Activated T-helper 17 cell treated with anti-CD3 and anti-CD28 coated beads, Interleukin-2, amount 50 U/mL, for 72 hours (primary cell): ENCODE measurements at regions not wholly inside any gene's neighbourhood (a gene's known extent, or its start where the extent isn't known, plus 50 kb on each side); places are given as distances from the start of the nearest gene placed in this dataset.
A peak's percentile ranks its signal among the peaks of the same experiment; 100 is the strongest.

Experiments
- ATAC-seq: fragments of 150-1000 bp; cut with Tn5 transposase; replicated peaks from 2 replicates; pipeline ENCODE4 v1.10.0; 2021; ENCODE audit warnings: mild to moderate bottlenecking, moderate library complexity
- H3K27ac Mint-ChIP-seq: one replicate; pipeline ENCODE4 v1.8.0; 2022; ENCODE audit warnings: mixed read lengths
- H3K27me3 Mint-ChIP-seq: one replicate; pipeline ENCODE4 v1.8.0; 2022; ENCODE audit warnings: mixed read lengths
- H3K36me3 Mint-ChIP-seq: one replicate; pipeline ENCODE4 v1.8.0; 2022; ENCODE audit warnings: low read depth, mild to moderate bottlenecking, mixed read lengths
- H3K4me1 Mint-ChIP-seq: one replicate; pipeline ENCODE4 v1.8.0; 2022; ENCODE audit warnings: mixed read lengths
- H3K4me3 Mint-ChIP-seq: one replicate; pipeline ENCODE4 v1.8.0; 2022; ENCODE audit warnings: mild to moderate bottlenecking, mixed read lengths
- H3K9me3 Mint-ChIP-seq: one replicate; pipeline ENCODE4 v1.8.0; 2022; ENCODE audit warnings: mixed read lengths

DNA sequence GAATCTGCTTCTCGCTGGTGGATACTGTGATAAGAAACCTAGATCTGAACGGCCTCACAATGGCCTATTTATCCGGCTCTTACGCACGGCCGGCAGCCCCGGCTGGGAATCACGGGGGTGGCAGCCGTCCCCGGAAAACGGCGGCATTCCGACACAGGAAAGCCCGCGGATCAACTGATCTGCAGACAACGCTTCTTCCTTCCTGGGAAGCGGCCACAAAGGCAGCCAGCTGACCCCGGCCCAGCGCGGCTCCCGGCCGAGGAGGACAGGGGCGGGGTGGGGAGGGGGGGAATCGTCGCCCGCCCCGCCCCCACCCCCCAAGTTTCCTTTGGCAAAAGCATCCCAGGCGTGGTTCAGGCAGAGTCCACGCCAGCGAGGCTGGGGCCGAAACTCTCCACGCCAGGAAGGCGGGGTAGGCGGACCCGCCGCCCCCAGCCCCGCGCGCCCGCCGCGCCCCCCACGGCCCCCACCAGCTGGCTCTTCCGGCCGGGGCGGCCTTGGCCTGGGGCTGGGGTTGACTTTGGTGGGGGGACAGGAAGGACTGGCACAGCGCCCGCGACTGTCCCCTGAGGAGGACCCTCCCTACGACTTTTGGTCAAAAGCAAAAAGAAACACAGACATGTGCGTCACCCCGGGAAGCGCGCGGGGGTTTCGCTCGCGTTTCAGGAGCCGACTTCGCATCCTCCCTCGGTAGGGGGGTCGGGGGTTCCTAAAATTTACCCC lies 247.7 kb upstream of the ANKRD55 start:
- Mint-ChIP-seq H3K36me3 (no peaks in the 10 kb centered on the region), H3K27me3 (no peaks in the 10 kb centered on the region)

GRCh38 chr5:56480078-56480704 lies 247.1 kb upstream of the ANKRD55 start:
- ATAC-seq = peak; percentile 65
- Mint-ChIP-seq H3K4me3 (peak overlapping the region; percentile 85), H3K27ac (peak overlapping the region; percentile 75), H3K9me3 (no peaks in the 10 kb centered on the region), H3K4me1 (peaks cover 31% of the 10 kb centered on the region), H3K27me3 (no peaks in the 10 kb centered on the region), H3K36me3 (no peaks in the 10 kb centered on the region)

More for the DNA sequence above, 247.7 kb upstream of the ANKRD55 start:
- Mint-ChIP-seq H3K4me1 (peaks cover 30% of the 10 kb centered on the region), H3K9me3 (no peaks in the 10 kb centered on the region), H3K27ac (peak overlapping the region; percentile 80), H3K4me3 (peak overlapping the region; percentile 85)
- ATAC-seq = peak; percentile 15

DNA sequence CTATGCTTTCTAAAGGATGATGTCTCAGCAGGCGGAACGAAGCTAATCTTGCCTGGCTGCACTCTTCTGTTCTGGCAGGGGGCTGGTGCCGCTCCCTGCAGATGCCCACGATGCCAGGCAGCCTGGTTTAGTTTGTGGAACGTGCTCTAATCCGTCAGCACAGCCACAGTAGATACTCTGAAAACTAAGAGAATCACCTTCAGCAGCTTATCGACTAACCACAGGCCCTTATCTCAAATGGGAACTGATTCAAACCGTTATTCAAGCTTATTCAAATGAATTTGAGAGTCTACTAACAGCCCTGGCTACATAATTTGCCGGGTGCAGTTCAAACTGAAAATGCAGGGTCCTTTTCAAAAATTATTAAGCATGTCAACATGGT lies 246.6 kb upstream of the ANKRD55 start:
- Mint-ChIP-seq H3K36me3 (no peaks in the 10 kb centered on the region), H3K9me3 (no peaks in the 10 kb centered on the region), H3K27ac (peak overlapping the region; percentile 75), H3K4me3 (peak overlapping the region; percentile 85), H3K27me3 (no peaks in the 10 kb centered on the region), H3K4me1 (peaks cover 31% of the 10 kb centered on the region)
- ATAC-seq = peak; percentile 61

- Mint-ChIP-seq H3K4me1 (peaks cover 31% of the 10 kb centered on the region), H3K27ac (peak overlapping the region; percentile 75), H3K9me3 (no peaks in the 10 kb centered on the region), H3K4me3 (peak overlapping the region; percentile 85), H3K27me3 (no peaks in the 10 kb centered on the region), H3K36me3 (no peaks in the 10 kb centered on the region)
- no peak for ATAC-seq
These were observed 246.0 kb upstream of the ANKRD55 start for GRCh38 chr5:56479126-56479525.

GRCh38 chr5:56478062-56478461 lies 244.9 kb upstream of the ANKRD55 start:
- Mint-ChIP-seq H3K27ac (no peak overlapping the region), H3K27me3 (no peaks in the 10 kb centered on the region), H3K4me1 (peaks cover 31% of the 10 kb centered on the region), H3K36me3 (no peaks in the 10 kb centered on the region), H3K4me3 (peak overlapping the region; percentile 57), H3K9me3 (no peaks in the 10 kb centered on the region)
- ATAC-seq = no peak

DNA sequence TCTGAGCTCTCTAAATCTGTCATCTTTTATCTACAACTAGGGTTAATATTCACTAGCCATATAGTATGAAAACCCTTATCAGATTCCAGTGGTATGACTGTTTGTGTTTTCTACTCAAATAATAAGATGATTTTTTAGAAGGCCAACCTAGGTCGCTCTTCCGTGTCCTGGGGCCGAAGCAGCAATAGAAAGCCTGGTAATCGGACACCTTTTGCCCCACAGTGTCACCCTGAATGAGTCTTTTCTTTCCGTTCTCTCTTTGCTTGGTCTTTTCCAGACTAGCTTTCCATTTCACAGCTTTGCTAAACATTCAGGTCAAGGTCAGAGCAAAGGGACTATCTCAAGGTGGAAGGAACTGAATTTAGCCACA lies 243.3 kb upstream of the ANKRD55 start:
- Mint-ChIP-seq H3K4me3 (no peak overlapping the region), H3K27me3 (no peaks in the 10 kb centered on the region), H3K36me3 (no peaks in the 10 kb centered on the region), H3K4me1 (peaks cover 25% of the 10 kb centered on the region), H3K9me3 (no peaks in the 10 kb centered on the region), H3K27ac (no peak overlapping the region)
- no peak for ATAC-seq

DNA sequence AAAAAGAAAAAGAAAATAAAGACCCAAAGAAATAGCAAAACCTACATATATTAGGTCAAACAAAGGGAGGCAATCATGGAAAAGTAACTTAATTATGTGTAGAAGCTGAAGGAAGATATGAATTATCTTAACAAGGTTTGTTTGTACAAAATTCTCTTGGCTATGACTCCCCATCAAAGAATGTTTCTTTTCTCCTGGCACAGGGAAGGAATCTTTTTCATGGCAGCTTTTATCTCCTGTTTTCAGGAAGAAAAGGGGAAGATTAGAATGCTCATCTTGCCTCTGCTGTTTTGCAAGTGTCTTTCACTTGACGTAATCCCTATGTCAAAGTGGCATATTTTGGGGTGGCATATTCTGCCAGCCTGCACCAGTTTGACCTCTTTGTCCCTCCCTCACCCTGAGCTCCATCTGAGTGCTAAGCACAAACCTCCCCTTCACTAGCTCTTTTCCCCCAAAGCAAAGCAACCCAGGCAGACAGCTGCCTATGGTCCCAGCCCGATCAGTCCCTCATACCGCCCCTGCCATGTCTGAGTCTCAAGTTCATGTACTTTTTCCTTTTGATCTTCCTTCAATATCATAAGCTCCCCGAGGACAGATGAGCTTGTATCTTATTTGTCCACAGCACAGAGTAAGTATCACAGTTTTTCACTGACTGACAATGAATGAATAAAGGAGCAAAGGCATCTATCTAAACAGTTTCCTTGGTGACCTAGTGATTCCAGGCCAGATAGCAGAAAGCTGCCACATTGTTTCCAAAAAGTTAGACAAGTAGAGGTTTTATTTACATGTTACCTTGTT lies 242.8 kb upstream of the ANKRD55 start:
- Mint-ChIP-seq H3K4me1 (peaks cover 25% of the 10 kb centered on the region), H3K27ac (no peak overlapping the region), H3K36me3 (no peaks in the 10 kb centered on the region), H3K4me3 (no peak overlapping the region), H3K9me3 (no peaks in the 10 kb centered on the region), H3K27me3 (no peaks in the 10 kb centered on the region)
- ATAC-seq = no peak

DNA sequence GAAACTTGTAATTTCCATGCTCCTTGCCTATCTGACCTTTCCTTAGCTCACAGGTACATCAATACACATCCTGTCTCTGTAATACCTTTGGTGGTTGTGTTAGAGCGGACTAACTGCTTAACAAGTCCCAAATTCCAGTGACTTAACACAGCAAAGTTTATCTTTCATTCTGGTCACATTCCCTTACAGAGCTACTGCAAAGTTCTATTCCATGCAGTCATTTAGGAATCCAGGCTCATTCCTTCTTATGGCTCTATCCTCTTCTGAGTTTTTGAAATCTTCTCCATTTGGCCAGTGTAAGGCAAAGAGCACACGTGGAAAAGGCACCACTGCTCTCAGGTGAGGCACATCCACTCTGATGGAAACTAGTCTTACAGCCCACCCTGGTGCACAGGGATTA lies 238.6 kb upstream of the ANKRD55 start:
- Mint-ChIP-seq H3K36me3 (no peaks in the 10 kb centered on the region), H3K4me1 (peaks cover 7% of the 10 kb centered on the region), H3K4me3 (no peak overlapping the region), H3K27ac (no peak overlapping the region), H3K9me3 (no peaks in the 10 kb centered on the region), H3K27me3 (no peaks in the 10 kb centered on the region)
- ATAC-seq = no peak

- Mint-ChIP-seq H3K27ac (no peak overlapping the region), H3K27me3 (no peaks in the 10 kb centered on the region), H3K9me3 (no peaks in the 10 kb centered on the region), H3K4me3 (no peak overlapping the region), H3K4me1 (no peaks in the 10 kb centered on the region), H3K36me3 (no peaks in the 10 kb centered on the region)
- ATAC-seq = no peak
These were observed 236.9 kb upstream of the ANKRD55 start for GRCh38 chr5:56470007-56470406.

DNA sequence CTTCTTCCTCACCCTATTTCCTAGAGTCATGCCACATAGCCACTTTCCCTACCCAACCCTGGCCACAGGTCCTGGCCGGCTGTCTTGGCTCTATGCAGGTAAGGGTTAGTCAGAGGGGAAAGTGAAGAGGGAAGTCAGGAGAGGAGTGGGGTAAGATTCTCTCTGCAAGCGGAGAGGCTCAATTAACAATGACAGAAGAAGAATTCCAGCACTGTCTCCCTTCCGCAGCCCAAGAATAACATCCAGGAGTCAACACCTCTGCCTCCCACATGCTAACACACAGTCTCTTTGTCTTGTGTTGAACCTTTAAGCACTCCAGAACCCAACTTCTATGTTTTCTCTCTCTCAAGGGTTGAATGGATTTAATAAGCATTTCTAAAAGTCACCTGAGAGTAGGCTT lies 235.1 kb upstream of the ANKRD55 start:
- no peak overlapping the region for H3K4me3 Mint-ChIP-seq
- H3K4me1 Mint-ChIP-seq = no peaks in the 10 kb centered on the region
- ATAC-seq = no peak
- no peaks in the 10 kb centered on the region for H3K9me3 Mint-ChIP-seq
- no peaks in the 10 kb centered on the region for H3K27me3 Mint-ChIP-seq
- no peaks in the 10 kb centered on the region for H3K36me3 Mint-ChIP-seq
- no peak overlapping the region for H3K27ac Mint-ChIP-seq

- no peak for ATAC-seq
- Mint-ChIP-seq H3K27ac (no peak overlapping the region), H3K4me1 (no peaks in the 10 kb centered on the region), H3K4me3 (no peak overlapping the region), H3K36me3 (no peaks in the 10 kb centered on the region), H3K9me3 (no peaks in the 10 kb centered on the region), H3K27me3 (no peaks in the 10 kb centered on the region)
These were observed 234.1 kb upstream of the ANKRD55 start for GRCh38 chr5:56467176-56467717.

GRCh38 chr5:56466136-56466816 lies 233.1 kb upstream of the ANKRD55 start:
- Mint-ChIP-seq H3K4me1 (no peaks in the 10 kb centered on the region), H3K27me3 (no peaks in the 10 kb centered on the region), H3K36me3 (no peaks in the 10 kb centered on the region), H3K27ac (no peak overlapping the region), H3K4me3 (no peak overlapping the region), H3K9me3 (no peaks in the 10 kb centered on the region)
- no peak for ATAC-seq

- no peaks in the 10 kb centered on the region for H3K27me3 Mint-ChIP-seq
- ATAC-seq = no peak
- no peaks in the 10 kb centered on the region for H3K36me3 Mint-ChIP-seq
- H3K4me3 Mint-ChIP-seq = no peak overlapping the region
- H3K27ac Mint-ChIP-seq = no peak overlapping the region
- no peaks in the 10 kb centered on the region for H3K9me3 Mint-ChIP-seq
- no peaks in the 10 kb centered on the region for H3K4me1 Mint-ChIP-seq
These were observed 232.6 kb upstream of the ANKRD55 start for GRCh38 chr5:56465769-56466135.

DNA sequence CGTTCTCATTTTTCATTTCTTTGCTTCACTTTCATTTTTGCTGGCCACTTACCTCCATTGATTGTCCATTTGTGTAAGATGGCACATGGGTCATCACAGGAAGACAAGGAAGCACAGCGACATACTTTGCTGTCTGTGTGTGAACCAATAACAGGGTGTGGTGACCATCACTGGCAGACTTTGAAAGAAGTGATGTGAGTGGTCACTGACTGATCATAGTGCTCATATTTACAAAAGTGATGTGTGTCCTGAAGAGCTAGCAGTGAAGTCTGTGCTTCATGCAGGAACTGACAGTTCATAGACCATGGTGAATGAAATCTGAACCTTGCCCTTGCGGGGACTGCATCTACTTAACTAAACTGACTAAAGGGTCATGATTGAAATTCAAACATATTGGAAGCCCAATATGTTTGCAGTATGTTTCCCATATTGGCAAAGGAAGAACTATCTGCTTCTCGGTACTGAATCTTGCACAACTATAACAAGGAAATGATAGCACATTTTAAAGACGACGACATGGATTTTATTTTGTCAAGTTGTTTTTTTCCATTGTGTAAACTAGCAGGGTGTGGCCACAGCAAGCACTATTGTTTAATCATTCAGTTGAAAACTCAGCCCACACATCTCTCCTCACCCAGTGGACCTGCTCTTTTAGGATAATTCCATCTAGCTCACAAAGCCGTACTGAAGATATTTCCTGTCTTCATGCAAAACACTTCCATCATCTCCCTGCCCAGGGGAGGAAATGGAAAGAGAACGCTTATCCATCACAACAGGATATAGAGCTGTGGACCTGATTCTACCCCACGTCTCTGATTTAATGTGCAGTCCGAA lies 232.0 kb upstream of the ANKRD55 start:
- no peak for ATAC-seq
- Mint-ChIP-seq H3K9me3 (no peaks in the 10 kb centered on the region), H3K4me1 (no peaks in the 10 kb centered on the region), H3K27ac (no peak overlapping the region), H3K27me3 (no peaks in the 10 kb centered on the region), H3K36me3 (no peaks in the 10 kb centered on the region), H3K4me3 (no peak overlapping the region)
